Keratinocyte (primary cell): ENCODE measurements at regions not wholly inside any gene's neighbourhood (a gene's known extent, or its start where the extent isn't known, plus 50 kb on each side); places are given as distances from the start of the nearest gene placed in this dataset.

Experiments used
- DNase-seq: peaks from one replicate; pipeline ENCODE4 v3.0.0-alpha.2; 2011; ENCODE audit warnings: low read depth, missing footprints, low spot score
- FAIRE-seq: peaks from 2 replicates; lab custom pipeline; 2011; peaks lifted over from hg19 to GRCh38; lab: Jason Lieb, UNC
- H2AFZ ChIP-seq: 2 replicates; pipeline ENCODE4 v1.6.0; 2012; ENCODE audit warnings: low read length, control low read depth, inconsistent platforms; ENCODE audit not compliant: control insufficient read depth
- H3K27ac ChIP-seq: 2 replicates; pipeline ENCODE4 v1.5.1; 2011; ENCODE audit warnings: low read length; ENCODE audit not compliant: control insufficient read depth, insufficient read depth
- H3K27me3 ChIP-seq: 3 replicates; pipeline ENCODE4 v1.6.0; 2011; ENCODE audit warnings: low read length; ENCODE audit not compliant: control insufficient read depth, insufficient read depth; ENCODE audit errors: extremely low read depth
- H3K36me3 ChIP-seq, 2 experiments: 2 replicates in 1 of 2; 3 replicates in 1 of 2; pipeline ENCODE4 v1.5.1; 2011; ENCODE audit warnings: low read length in 2 of 2, mild to moderate bottlenecking in 1 of 2; ENCODE audit not compliant: control insufficient read depth in 2 of 2, insufficient read depth in 2 of 2; ENCODE audit errors: extremely low read depth in 1 of 2
- H3K4me1 ChIP-seq: 3 replicates; pipeline ENCODE4 v1.5.1; 2011; ENCODE audit warnings: low read length; ENCODE audit not compliant: control insufficient read depth, insufficient read depth; ENCODE audit errors: extremely low read depth
- H3K4me2 ChIP-seq: 3 replicates; pipeline ENCODE4 v1.6.0; 2011; ENCODE audit warnings: low read depth, low read length; ENCODE audit not compliant: control insufficient read depth, insufficient read depth; ENCODE audit errors: extremely low read depth
- H3K4me3 ChIP-seq, 3 experiments: fragments of 200-600 bp in 1 of 3; sonication (generic) in 1 of 3; 2 replicates in 2 of 3; 3 replicates in 1 of 3; pipeline ENCODE4 v1.5.1; 2011 to 2016; ENCODE audit warnings: low read length in 3 of 3, mild to moderate bottlenecking in 3 of 3, control low read depth in 2 of 3, inconsistent platforms in 1 of 3, low read depth in 1 of 3, mixed read lengths in 1 of 3, mixed run types in 1 of 3, moderate library complexity in 1 of 3; ENCODE audit not compliant: control insufficient read depth in 2 of 3, insufficient read depth in 2 of 3; ENCODE audit errors: extremely low read depth in 1 of 3
- H3K79me2 ChIP-seq: 2 replicates; pipeline ENCODE4 v1.6.0; 2012; ENCODE audit warnings: low read length; ENCODE audit not compliant: control insufficient read depth, insufficient read depth
- H3K9ac ChIP-seq: 3 replicates; pipeline ENCODE4 v1.6.0; 2011; ENCODE audit warnings: low read length; ENCODE audit not compliant: control insufficient read depth, insufficient read depth; ENCODE audit errors: extremely low read depth
- H3K9me1 ChIP-seq: 3 replicates; pipeline ENCODE4 v1.6.0; 2011; ENCODE audit warnings: low read length; ENCODE audit not compliant: control insufficient read depth, insufficient read depth; ENCODE audit errors: extremely low read depth
- H3K9me3 ChIP-seq: 2 replicates; pipeline ENCODE4 v1.5.1; 2012; ENCODE audit warnings: low read depth, low read length; ENCODE audit not compliant: control insufficient read depth
- H4K20me1 ChIP-seq: 3 replicates; pipeline ENCODE4 v1.6.0; 2011; ENCODE audit warnings: low read length; ENCODE audit not compliant: control insufficient read depth, insufficient read depth; ENCODE audit errors: extremely low read depth
- EZH2 ChIP-seq: IDR thresholded peaks from one replicate; pipeline ENCODE4 v1.6.1; 2012; ENCODE audit warnings: inconsistent platforms, mild to moderate bottlenecking, low read length, moderate library complexity
- dilution Hi-C: fragments of 300-500 bp; cut with MboI; formaldehyde crosslinking; loops from one replicate; pipeline ENCODE4 v1.7.0; 2020; ENCODE audit warnings: low sequenced_read_pairs; ENCODE audit not compliant: extremely low pct_ligation_motif_present
- TF ChIP-seq, protein P1 (sequence below), 3 experiments: IDR thresholded peaks in 1 of 3; conservative IDR thresholded peaks in 1 of 3; optimal IDR thresholded peaks in 1 of 3; 2 replicates in 2 of 3; 3 replicates in 1 of 3; pipeline versions ENCODE3 to v1.5.1; 2011; ENCODE audit warnings: low read length in 3 of 3, mild to moderate bottlenecking in 3 of 3, moderate library complexity in 2 of 3, control low read depth in 1 of 3, inconsistent platforms in 1 of 3; ENCODE audit not compliant: insufficient read depth in 2 of 3; ENCODE audit errors: extremely low read depth in 1 of 3

DNA sequence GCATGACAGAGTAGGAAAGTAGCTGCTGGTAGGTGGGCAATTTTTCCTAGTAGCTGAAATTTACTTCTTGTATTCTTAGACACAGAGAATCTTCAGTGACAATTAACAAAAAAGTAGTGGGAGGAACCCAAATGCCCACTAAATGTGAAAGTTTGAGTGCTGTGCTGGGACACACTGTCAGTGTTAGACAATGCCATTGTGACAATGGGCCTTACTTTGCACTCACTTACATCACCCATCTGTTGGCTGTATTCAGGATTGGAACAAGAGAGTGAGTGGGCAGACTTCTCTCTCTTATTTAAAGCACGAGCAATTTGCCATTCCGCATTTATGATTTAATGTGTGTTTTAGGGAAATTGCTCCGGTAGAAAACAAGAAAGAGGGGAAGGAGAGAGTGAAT is 662.5 kb downstream of the CBLN4 start:
- Histone ChIP-seq H3K9me3 (no peaks in the 10 kb centered on the region), H3K4me3 (no peak overlapping the region), H3K27ac (no peak overlapping the region), H3K27me3 (no peaks in the 10 kb centered on the region), H4K20me1 (no peaks in the 10 kb centered on the region), H3K4me1 (no peaks in the 10 kb centered on the region), H3K9me1 (no peaks in the 10 kb centered on the region), H3K36me3 (no peaks in the 10 kb centered on the region), H2AFZ (no peak overlapping the region), H3K79me2 (no peaks in the 10 kb centered on the region), H3K4me2 (no peak overlapping the region), H3K9ac (no peak overlapping the region)
- TF ChIP-seq, protein P1, sequence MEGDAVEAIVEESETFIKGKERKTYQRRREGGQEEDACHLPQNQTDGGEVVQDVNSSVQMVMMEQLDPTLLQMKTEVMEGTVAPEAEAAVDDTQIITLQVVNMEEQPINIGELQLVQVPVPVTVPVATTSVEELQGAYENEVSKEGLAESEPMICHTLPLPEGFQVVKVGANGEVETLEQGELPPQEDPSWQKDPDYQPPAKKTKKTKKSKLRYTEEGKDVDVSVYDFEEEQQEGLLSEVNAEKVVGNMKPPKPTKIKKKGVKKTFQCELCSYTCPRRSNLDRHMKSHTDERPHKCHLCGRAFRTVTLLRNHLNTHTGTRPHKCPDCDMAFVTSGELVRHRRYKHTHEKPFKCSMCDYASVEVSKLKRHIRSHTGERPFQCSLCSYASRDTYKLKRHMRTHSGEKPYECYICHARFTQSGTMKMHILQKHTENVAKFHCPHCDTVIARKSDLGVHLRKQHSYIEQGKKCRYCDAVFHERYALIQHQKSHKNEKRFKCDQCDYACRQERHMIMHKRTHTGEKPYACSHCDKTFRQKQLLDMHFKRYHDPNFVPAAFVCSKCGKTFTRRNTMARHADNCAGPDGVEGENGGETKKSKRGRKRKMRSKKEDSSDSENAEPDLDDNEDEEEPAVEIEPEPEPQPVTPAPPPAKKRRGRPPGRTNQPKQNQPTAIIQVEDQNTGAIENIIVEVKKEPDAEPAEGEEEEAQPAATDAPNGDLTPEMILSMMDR (optimal IDR thresholded peaks at IDR 0.05 in 1 of 3, IDR thresholded peaks at IDR 0.05 in 1 of 3, conservative IDR thresholded peaks at IDR 0.05 in 1 of 3; ENCODE audit: extremely low read depth in 1 of 3, insufficient read depth in 2 of 3, low read length in 3 of 3) = no peak
- no peak for TF ChIP-seq EZH2
- dilution Hi-C loops = no loop called here
- FAIRE-seq = no peak
- no peak for DNase-seq

DNA sequence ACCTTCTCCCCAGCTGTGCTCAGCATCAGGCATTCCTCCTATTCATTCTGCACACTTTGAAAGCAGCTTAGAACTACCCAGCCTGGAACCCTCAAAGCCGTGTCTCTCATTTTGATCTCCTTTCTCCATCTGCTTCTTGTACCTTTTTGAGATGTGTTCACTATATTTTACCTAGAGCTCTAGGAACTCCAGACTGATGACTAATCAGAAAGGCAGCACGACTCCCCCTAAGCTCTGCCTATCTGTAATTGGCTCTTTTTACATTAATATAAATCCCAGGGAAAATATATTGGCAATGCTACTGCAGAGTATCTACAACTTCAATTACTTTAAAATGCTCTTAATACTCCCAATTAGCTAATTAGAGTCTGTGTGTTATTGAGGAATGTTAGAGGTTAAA is 671.5 kb downstream of the CBLN4 start:
- no peaks in the 10 kb centered on the region for H3K4me1 ChIP-seq
- H3K4me2 ChIP-seq = no peak overlapping the region
- no peak overlapping the region for H3K27ac ChIP-seq
- FAIRE-seq = no peak
- H3K9ac ChIP-seq = no peak overlapping the region
- H3K27me3 ChIP-seq = no peaks in the 10 kb centered on the region
- dilution Hi-C loops = no loop called here
- no peaks in the 10 kb centered on the region for H3K79me2 ChIP-seq
- H4K20me1 ChIP-seq = no peaks in the 10 kb centered on the region
- no peak overlapping the region for H3K4me3 ChIP-seq
- no peaks in the 10 kb centered on the region for H3K9me1 ChIP-seq
- TF ChIP-seq, protein P1 (optimal IDR thresholded peaks at IDR 0.05 in 1 of 3, IDR thresholded peaks at IDR 0.05 in 1 of 3, conservative IDR thresholded peaks at IDR 0.05 in 1 of 3; ENCODE audit: extremely low read depth in 1 of 3, insufficient read depth in 2 of 3, low read length in 3 of 3) = no peak
- no peak for TF ChIP-seq EZH2
- no peaks in the 10 kb centered on the region for H3K36me3 ChIP-seq
- no peaks in the 10 kb centered on the region for H3K9me3 ChIP-seq
- DNase-seq = no peak
- H2AFZ ChIP-seq = no peak overlapping the region
